Skeletal muscle cell (primary cell): ENCODE measurements at regions not wholly inside any gene's neighbourhood (a gene's known extent, or its start where the extent isn't known, plus 50 kb on each side); places are given as distances from the start of the nearest gene placed in this dataset.

Source experiments
- DNase-seq: peaks from one replicate; pipeline ENCODE4 v3.0.0-alpha.2; 2010; ENCODE audit warnings: low read depth
- H3K4me3 ChIP-seq: 2 replicates; pipeline ENCODE4 v1.5.1; 2011; ENCODE audit warnings: low read depth, mild to moderate bottlenecking, control low read depth, low read length, moderate library complexity

- DNase-seq = no peak
- no peak overlapping the region for H3K4me3 ChIP-seq
These were observed 507.7 kb downstream of the EPM2A start for GRCh38 chr6:145227593-145227992.

GRCh38 chr6:145228962-145229582 lies 506.2 kb downstream of the EPM2A start:
- no peak for DNase-seq
- H3K4me3 ChIP-seq = no peak overlapping the region

GRCh38 chr6:145233955-145234354 lies 501.4 kb downstream of the EPM2A start:
- no peak overlapping the region for H3K4me3 ChIP-seq
- DNase-seq = no peak

DNA sequence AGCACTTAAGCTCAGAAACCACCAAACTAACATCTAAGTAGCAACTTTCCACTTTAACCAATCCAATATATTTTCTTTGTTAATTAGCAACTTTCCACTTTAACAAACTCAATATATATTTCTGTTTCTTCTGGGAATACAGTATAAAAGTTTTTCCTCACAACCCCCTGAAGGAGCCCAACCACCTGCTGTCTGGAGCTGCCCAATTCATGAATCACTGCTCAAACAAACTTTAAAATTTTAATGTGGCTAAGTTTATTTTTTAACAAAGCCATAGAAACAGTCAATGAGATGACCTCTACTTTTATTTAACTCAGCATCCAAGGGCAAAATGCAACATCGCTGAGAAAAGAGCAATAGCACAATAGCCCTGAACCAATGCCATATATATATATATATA lies 500.1 kb downstream of the EPM2A start:
- H3K4me3 ChIP-seq = no peak overlapping the region
- no peak for DNase-seq

DNA sequence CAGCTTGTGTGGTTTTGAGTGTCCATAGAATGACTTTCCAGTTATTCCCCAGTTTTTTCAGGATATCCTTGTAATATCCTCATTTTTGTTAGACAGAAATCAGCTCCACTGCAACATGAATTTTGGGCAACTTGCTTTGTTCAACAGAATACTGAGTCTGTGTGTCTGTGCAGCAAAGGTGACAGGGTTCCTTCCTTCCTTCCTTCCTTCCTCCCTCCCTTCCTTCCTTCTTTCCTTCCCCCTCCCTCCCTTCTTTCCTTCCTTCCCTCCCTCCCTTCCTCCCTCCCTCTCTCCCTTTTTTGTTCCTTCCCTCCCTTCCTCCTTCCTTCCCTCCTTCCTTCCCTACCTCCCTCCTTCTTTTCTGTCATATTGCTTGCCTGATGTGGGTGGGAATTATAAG lies 496.5 kb downstream of the EPM2A start:
- H3K4me3 ChIP-seq = no peak overlapping the region
- no peak for DNase-seq

DNA sequence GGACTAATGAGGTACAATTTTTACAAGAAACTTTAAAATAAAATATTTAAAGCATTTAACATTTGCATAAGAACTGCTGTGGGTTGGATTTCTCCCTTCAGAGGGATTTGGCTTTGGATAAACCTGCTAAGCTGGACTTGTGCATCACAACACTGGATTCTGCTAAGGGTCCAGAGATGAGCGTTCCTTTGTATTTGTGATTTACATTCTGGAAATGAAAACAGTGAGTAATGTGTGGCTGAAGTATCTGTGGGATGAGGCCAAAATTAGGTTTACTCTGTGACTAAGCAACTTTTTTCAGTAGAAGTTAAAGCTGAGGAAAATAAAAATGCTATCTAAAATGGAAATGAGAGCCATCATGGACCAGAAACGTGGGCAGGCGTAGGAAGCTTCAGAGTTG lies 494.3 kb downstream of the EPM2A start:
- no peak overlapping the region for H3K4me3 ChIP-seq
- DNase-seq = peak; percentile 79

DNA sequence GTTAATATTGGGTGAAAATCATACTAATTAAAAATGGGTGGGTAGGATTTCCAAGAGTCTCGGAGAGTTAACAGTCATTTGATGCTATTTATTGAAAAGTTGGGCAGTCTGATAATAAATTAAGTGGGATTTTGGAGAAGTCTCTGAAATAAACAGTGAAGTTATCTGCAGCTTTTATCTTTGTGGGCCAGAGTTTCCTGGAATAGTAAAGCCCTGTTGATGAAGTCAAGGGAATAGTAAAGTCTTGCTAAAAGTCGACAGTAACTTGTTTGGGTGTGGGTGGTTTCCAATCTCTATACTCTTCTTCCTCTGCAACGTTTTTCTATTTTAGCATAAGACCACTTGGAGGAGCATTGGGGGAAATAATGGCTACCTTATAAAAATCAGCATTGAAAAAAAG lies 493.6 kb downstream of the EPM2A start:
- DNase-seq = no peak
- no peak overlapping the region for H3K4me3 ChIP-seq

DNA sequence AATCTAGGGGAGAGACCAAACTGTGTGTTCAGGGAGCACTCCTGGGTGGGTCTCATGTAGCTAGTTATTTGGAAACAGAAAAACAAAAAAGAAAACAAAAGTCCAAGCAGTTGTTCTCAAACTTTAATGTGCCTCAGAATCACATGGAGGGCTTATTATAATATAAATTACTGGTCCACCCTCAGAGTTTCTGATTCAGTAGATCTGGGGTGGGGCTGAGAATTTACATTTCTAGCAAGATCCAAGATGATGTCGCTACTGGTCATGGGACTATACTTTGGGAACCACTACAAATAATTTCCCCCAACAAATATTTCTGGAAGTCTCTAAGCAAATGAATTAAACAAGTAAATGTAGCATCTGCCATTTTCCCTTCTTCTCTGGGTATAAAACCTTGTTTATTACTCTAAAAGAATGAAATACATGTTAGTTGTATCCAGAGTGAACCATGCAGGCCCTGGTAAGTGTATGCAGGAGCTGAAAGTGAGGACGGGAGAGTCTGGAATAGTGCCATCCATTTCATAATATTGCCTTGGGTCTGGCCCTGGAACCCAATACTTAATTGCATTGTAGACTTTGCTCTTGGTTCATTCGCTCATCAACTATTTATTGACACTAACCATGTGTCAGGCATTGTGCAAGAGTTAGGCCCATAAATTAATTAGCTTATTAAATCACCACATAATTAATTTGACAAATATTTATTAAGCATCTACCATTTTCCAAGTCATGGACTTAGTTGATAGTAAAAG lies 490.8 kb downstream of the EPM2A start:
- DNase-seq = no peak
- H3K4me3 ChIP-seq = no peak overlapping the region

GRCh38 chr6:145245119-145245518 lies 490.2 kb downstream of the EPM2A start:
- DNase-seq = peak; percentile 84
- no peak overlapping the region for H3K4me3 ChIP-seq

- H3K4me3 ChIP-seq = no peak overlapping the region
- DNase-seq = peak; percentile 99
These were observed 487.5 kb downstream of the EPM2A start for GRCh38 chr6:145247692-145248419.

GRCh38 chr6:145250436-145250835 lies 484.9 kb downstream of the EPM2A start:
- H3K4me3 ChIP-seq = no peak overlapping the region
- no peak for DNase-seq

- no peak overlapping the region for H3K4me3 ChIP-seq
- DNase-seq = no peak
These were observed 482.6 kb downstream of the EPM2A start for GRCh38 chr6:145252737-145253136.

GRCh38 chr6:145254649-145255401 lies 480.5 kb downstream of the EPM2A start:
- no peak for DNase-seq
- no peak overlapping the region for H3K4me3 ChIP-seq

DNA sequence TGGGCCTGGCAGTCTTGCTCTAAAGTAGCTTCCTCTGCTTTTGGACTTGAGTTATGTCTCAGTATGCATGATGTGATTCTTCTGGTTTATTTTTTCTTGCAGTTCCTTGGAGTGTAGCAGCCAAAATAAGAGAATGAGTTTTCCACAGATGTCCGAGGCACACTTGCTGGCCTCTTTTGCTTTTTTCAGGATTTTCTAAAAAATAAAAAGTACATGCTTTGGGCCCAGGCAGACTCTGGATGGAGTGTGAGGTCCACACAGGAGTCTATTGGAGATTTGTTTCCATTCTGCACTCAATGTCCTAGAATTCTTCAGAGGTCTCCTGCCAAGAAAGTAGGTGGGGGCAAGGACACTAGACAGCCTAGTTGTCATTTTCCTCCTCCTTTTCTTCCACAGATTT lies 477.6 kb downstream of the EPM2A start:
- no peak for DNase-seq
- H3K4me3 ChIP-seq = no peak overlapping the region

- DNase-seq = no peak
- H3K4me3 ChIP-seq = no peak overlapping the region
These were observed 477.2 kb downstream of the EPM2A start for GRCh38 chr6:145258122-145258521.

DNA sequence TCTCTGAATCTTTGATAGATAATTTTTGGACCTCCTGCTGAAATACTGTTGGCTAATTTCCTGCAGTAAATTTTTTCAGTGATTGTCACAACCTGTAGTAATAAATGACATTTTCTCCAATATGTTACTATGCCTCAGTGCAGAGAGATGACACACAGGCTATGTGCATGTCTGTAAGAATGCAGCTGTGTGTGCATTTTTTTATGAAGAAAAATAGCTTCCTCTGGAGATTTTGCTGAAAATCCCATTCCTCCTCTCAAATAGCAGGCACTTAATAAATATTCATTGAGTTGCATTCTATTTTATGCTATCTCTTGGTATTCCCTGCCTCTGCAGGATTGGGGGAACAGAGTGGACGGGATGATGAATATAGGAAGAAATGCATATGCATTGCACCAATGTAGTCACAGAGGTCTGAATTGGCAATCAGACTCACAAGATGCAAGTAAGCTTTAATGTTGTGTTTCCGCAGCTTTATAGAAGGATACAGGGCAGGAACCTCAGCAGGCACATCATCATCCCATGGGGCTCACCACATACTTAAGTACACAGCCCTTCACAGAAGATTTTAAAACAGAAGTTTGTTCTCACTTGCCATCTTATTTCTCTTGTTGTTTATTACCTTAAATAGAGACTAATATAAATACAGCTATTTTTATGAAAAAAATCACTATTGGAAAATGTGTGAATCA lies 474.7 kb downstream of the EPM2A start:
- DNase-seq = no peak
- no peak overlapping the region for H3K4me3 ChIP-seq

GRCh38 chr6:145261758-145262157 lies 473.6 kb downstream of the EPM2A start:
- no peak for DNase-seq
- no peak overlapping the region for H3K4me3 ChIP-seq

DNA sequence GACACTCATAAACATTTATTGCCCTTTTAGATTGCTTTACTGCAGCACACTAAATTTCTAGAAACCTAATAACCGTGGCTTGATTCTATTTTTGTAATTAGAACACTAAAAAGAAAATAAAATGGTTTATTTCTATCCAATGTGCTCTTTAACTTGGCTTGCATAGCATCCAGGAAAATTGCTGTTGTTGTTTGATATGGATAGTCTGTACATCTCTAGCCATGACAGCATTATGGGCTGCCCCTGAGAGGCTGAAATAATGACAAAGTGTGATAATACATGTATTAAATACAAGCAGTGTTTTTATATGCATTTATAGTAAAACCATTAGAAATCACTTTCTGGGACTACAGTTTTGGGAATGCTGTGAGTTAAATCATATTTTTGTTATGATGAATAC lies 472.5 kb downstream of the EPM2A start:
- H3K4me3 ChIP-seq = no peak overlapping the region
- no peak for DNase-seq

DNA sequence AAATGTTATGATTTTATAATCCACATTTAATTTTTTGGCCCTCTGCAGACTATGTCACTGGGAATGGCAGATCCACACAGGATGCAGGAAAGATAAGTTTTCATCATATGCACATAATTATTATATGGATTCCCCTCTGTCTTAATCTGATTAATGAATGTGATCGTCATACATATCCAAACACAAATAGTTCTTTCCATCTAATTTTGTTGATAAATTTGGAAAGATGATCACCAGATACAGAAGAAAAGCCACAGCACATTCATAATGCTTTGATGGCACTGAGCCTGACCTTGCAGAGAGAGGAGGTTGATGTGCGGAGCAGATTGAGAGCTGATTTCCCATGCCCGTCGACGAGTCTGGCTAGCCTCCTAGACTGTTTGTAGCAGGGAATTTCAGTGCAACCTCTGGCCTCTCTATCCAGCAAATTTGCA lies 471.5 kb downstream of the EPM2A start:
- H3K4me3 ChIP-seq = no peak overlapping the region
- no peak for DNase-seq
